ENCODE measurements at regions not wholly inside any gene's neighbourhood (a gene's known extent, or its start where the extent isn't known, plus 50 kb on each side); places are given as distances from the start of the nearest gene placed in this dataset.
A peak's percentile ranks its signal among the peaks of the same experiment; 100 is the strongest.

DNA sequence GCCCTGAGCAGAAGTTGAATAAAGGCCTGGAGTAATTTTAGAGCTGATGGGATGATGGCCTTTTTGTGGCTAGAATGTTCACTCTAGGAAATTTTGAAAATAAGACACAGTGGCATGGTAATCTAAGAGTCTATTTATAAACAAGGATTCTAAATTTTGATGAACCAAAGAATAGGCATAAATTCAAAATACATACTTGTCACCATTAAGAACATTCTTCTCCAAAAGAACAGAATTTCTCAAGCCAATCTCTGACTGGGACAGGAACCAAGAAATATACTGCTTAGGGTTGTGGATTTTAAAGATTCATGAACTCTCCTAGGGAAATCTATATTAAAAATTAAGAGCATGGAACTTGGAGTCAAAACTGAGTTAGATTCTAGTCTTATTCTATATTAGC is 98.2 kb upstream of the SETBP1 start:
- TF ChIP-seq EZH2phosphoT487 (IDR thresholded peaks at IDR 0.05; ENCODE audit: insufficient read depth, low read depth) = no peak
- no peak for TF ChIP-seq EZH2 (IDR thresholded peaks at IDR 0.05; ENCODE audit: insufficient read depth, poor library complexity, severe bottlenecking)
- Histone ChIP-seq H3K4me2 (ENCODE audit: unreplicated experiment) (no peak overlapping the region), H3K36me3 (ENCODE audit: low read depth) (no peaks in the 10 kb centered on the region), H3K9me3 (ENCODE audit: low read depth) (no peaks in the 10 kb centered on the region), H3K9ac (no peak overlapping the region), H3K79me2 (ENCODE audit: insufficient read depth) (no peaks in the 10 kb centered on the region), H3K4me1 (ENCODE audit: insufficient read depth) (peaks cover 16% of the 10 kb centered on the region), H3F3A (ENCODE audit: insufficient read depth) (peaks cover 17% of the 10 kb centered on the region), H2AFZ (no peak overlapping the region), H3K9me2 (ENCODE audit: insufficient read depth) (no peaks in the 10 kb centered on the region), H3K27ac (no peak overlapping the region), H3K4me3 (no peak overlapping the region), H4K20me1 (ENCODE audit: insufficient read depth) (no peaks in the 10 kb centered on the region), H3K27me3 (replicated peaks; ENCODE audit: insufficient read depth) (no peaks in the 10 kb centered on the region)
- in situ Hi-C loops (cut with MboI) = no loop called here
- no peak for DNase-seq

DNA sequence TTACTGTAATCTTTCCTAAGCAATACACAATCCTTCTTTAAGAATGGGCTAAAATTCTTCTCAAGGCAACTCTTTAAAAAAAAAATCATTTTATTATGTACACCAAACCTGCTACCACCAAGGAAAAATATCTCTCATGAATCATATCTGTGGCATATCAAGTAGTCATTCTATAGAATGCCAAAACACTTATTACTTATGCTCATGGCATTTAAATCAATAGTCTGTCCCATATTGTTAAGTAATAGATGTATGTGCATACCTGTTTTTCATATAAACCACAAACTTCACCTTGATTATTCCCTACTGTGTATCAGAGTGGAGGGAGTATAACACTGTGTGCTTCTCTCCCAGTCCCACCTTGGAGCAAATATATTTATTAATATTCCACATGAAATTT is 95.8 kb upstream of the SETBP1 start:
- Histone ChIP-seq H3K9me3 (ENCODE audit: low read depth) (no peaks in the 10 kb centered on the region), H3F3A (ENCODE audit: insufficient read depth) (peaks cover 16% of the 10 kb centered on the region), H4K20me1 (ENCODE audit: insufficient read depth) (no peaks in the 10 kb centered on the region), H3K27me3 (replicated peaks; ENCODE audit: insufficient read depth) (no peaks in the 10 kb centered on the region), H3K79me2 (ENCODE audit: insufficient read depth) (no peaks in the 10 kb centered on the region), H3K4me2 (ENCODE audit: unreplicated experiment) (no peak overlapping the region), H3K4me1 (ENCODE audit: insufficient read depth) (peaks cover 17% of the 10 kb centered on the region), H3K36me3 (ENCODE audit: low read depth) (no peaks in the 10 kb centered on the region), H3K27ac (no peak overlapping the region), H3K4me3 (no peak overlapping the region), H3K9me2 (ENCODE audit: insufficient read depth) (no peaks in the 10 kb centered on the region), H3K9ac (no peak overlapping the region), H2AFZ (no peak overlapping the region)
- in situ Hi-C loops (cut with MboI) = no loop called here
- DNase-seq = no peak
- TF ChIP-seq EZH2 (IDR thresholded peaks at IDR 0.05; ENCODE audit: insufficient read depth, poor library complexity, severe bottlenecking) (no peak), EZH2phosphoT487 (IDR thresholded peaks at IDR 0.05; ENCODE audit: insufficient read depth, low read depth) (no peak)

DNA sequence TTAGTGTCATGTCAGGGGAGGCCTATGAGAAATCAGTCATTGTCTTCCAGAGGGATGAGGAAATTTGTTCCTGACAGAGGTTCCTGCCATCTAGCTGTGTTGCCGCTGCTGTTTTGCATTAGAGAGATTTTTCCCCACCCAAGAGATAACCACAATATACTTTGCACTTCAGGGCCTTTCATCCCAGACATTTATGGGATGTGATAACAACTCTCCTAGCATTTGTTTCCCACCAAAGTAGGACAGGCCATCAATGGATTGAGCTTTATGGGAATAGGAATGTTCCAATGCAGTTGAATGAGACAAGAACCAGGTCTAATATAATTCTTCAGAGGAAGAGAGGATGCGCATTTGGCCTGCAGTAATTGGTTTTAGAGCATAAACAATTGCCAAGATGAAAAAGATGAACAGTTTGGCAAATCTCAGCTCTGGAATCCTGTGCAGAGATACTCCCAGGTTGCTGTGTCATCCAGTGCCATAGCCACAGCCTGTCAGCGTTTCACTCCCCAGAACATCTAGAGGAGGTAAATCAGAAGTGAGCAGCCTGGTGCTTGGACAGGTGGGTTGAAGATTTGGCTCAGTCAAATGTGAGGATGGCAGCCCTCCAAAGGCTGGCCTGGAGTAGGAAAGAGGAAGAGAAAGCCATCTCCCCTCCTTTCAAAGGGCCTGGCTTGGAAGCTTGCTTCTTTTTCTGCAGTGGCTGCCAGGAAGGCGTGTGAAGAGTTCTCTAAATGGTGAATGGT is 93.7 kb upstream of the SETBP1 start:
- peaks cover 33% of the 10 kb centered on the region for H3K4me1 ChIP-seq (ENCODE audit: insufficient read depth)
- no peak overlapping the region for H2AFZ ChIP-seq
- H3K79me2 ChIP-seq (ENCODE audit: insufficient read depth) = no peaks in the 10 kb centered on the region
- no peaks in the 10 kb centered on the region for H3K9me2 ChIP-seq (ENCODE audit: insufficient read depth)
- H3K36me3 ChIP-seq (ENCODE audit: low read depth) = no peaks in the 10 kb centered on the region
- no peaks in the 10 kb centered on the region for H3K9me3 ChIP-seq (ENCODE audit: low read depth)
- H3K4me3 ChIP-seq = no peak overlapping the region
- in situ Hi-C loops (cut with MboI) = no loop called here
- no peak overlapping the region for H3K9ac ChIP-seq
- H3F3A ChIP-seq (ENCODE audit: insufficient read depth) = peaks cover 31% of the 10 kb centered on the region; the same call in 1 of the 2 replicates
- WGBS, 2 experiments (ENCODE audit: low coverage in 1 of 2, low lambda C conversion rate in 2 of 2, missing lambda C conversion rate in 2 of 2) = 59% methylated on average over 4 of the region's 4 CpGs
- H4K20me1 ChIP-seq (ENCODE audit: insufficient read depth) = no peaks in the 10 kb centered on the region
- no peak overlapping the region for H3K27ac ChIP-seq
- H3K4me2 ChIP-seq (ENCODE audit: unreplicated experiment) = no peak overlapping the region
- TF ChIP-seq EZH2 (IDR thresholded peaks at IDR 0.05; ENCODE audit: insufficient read depth, poor library complexity, severe bottlenecking) (no peak), EZH2phosphoT487 (IDR thresholded peaks at IDR 0.05; ENCODE audit: insufficient read depth, low read depth) (no peak)
- DNase-seq = no peak
- H3K27me3 ChIP-seq (replicated peaks; ENCODE audit: insufficient read depth) = no peaks in the 10 kb centered on the region

DNA sequence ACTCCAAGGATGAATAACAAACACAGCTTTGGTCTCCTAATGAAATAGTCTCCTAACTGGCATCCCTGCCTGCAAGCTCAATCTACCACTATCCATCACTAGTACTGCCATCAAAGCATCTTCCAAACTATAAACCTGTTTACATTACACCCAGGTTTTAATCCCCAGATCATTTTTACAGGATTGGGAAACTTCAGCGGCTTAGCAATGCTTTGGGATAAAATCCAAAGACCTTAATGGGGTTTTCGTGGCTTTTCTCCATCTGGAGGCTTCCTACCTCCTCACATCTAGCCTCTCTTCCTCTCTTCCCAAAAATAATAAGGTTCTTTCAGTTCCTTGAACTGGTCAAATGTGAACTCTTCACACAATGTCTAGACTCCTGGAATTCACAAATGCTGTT is 92.2 kb upstream of the SETBP1 start:
- Histone ChIP-seq H3F3A (ENCODE audit: insufficient read depth) (peaks cover 35% of the 10 kb centered on the region), H3K9ac (no peak overlapping the region), H3K4me3 (no peak overlapping the region), H3K27me3 (replicated peaks; ENCODE audit: insufficient read depth) (no peaks in the 10 kb centered on the region), H3K9me2 (ENCODE audit: insufficient read depth) (no peaks in the 10 kb centered on the region), H3K4me1 (ENCODE audit: insufficient read depth) (peaks cover 42% of the 10 kb centered on the region), H3K9me3 (ENCODE audit: low read depth) (no peaks in the 10 kb centered on the region), H3K4me2 (ENCODE audit: unreplicated experiment) (no peak overlapping the region), H3K36me3 (ENCODE audit: low read depth) (no peaks in the 10 kb centered on the region), H3K27ac (no peak overlapping the region), H4K20me1 (ENCODE audit: insufficient read depth) (no peaks in the 10 kb centered on the region), H3K79me2 (ENCODE audit: insufficient read depth) (no peaks in the 10 kb centered on the region), H2AFZ (0 out of 2 replicates have a peak overlapping the region, but pooled peaks have one; percentile 5)
- 84 to 92% methylated on average over 2 of the region's 2 CpGs for WGBS, 2 experiments (ENCODE audit: low coverage in 1 of 2, low lambda C conversion rate in 2 of 2, missing lambda C conversion rate in 2 of 2)
- no peak for TF ChIP-seq EZH2 (IDR thresholded peaks at IDR 0.05; ENCODE audit: insufficient read depth, poor library complexity, severe bottlenecking)
- no peak for TF ChIP-seq EZH2phosphoT487 (IDR thresholded peaks at IDR 0.05; ENCODE audit: insufficient read depth, low read depth)
- in situ Hi-C loops (cut with MboI) = no loop called here
- DNase-seq = no peak
